Neural cell (in vitro differentiated cells): ENCODE measurements at regions not wholly inside any gene's neighbourhood (a gene's known extent, or its start where the extent isn't known, plus 50 kb on each side); places are given as distances from the start of the nearest gene placed in this dataset.

Experiments used
- H2AFZ ChIP-seq: fragments of 200-600, 300-800 bp; sonication (generic), shearing (Covaris generic); 2 replicates; pipeline ENCODE4 v1.6.0; 2014; ENCODE audit warnings: low read depth, mild to moderate bottlenecking, antibody characterized with exemption, low read length, moderate library complexity
- H3F3A ChIP-seq: fragments of 200-600 bp; shearing (Covaris generic); 2 replicates; pipeline ENCODE4 v1.6.1; 2016; ENCODE audit warnings: mild to moderate bottlenecking, moderate library complexity, mixed read lengths, antibody characterized with exemption, low read length; ENCODE audit not compliant: insufficient read depth, poor library complexity, severe bottlenecking
- H3K27ac ChIP-seq: fragments of 200-600, 300-800 bp; sonication (generic), shearing (Covaris generic); 2 replicates; pipeline ENCODE4 v1.5.1; 2014; ENCODE audit warnings: mild to moderate bottlenecking, low read length, moderate library complexity
- H3K27me3 ChIP-seq: fragments of 300-800, 200-600 bp; sonication (generic), shearing (Covaris generic); 2 replicates; pipeline ENCODE4 v1.6.0; 2014; ENCODE audit warnings: mild to moderate bottlenecking, low read depth, low read length, moderate library complexity; ENCODE audit not compliant: insufficient read depth
- H3K36me3 ChIP-seq: fragments of 300-800, 200-600 bp; sonication (generic), shearing (Covaris generic); 2 replicates; pipeline ENCODE4 v1.5.1; 2014; ENCODE audit warnings: mild to moderate bottlenecking, antibody characterized with exemption, low read length, moderate library complexity; ENCODE audit not compliant: insufficient read depth
- H3K4me2 ChIP-seq: fragments of 300-800, 200-600 bp; sonication (generic), shearing (Covaris generic); 2 replicates; pipeline ENCODE4 v1.6.0; 2014; ENCODE audit warnings: mild to moderate bottlenecking, low read length
- H3K4me3 ChIP-seq: fragments of 300-800, 200-600 bp; sonication (generic), shearing (Covaris generic); 2 replicates; pipeline ENCODE4 v1.5.1; 2014; ENCODE audit warnings: mild to moderate bottlenecking, low read length, moderate library complexity
- H3K79me2 ChIP-seq: fragments of 200-600 bp; shearing (Covaris generic); replicated peaks from 2 replicates; pipeline ENCODE4 v1.6.0; 2014; ENCODE audit warnings: mild to moderate bottlenecking, low read length, moderate library complexity; ENCODE audit not compliant: insufficient read depth
- H3K9ac ChIP-seq: fragments of 300-800, 200-600 bp; sonication (generic), shearing (Covaris generic); 2 replicates; pipeline ENCODE4 v1.6.1; 2016; ENCODE audit warnings: mild to moderate bottlenecking, low read length, mixed read lengths
- H3K9me2 ChIP-seq: fragments of 200-600 bp; shearing (Covaris generic); 2 replicates; pipeline ENCODE4 v1.6.1; 2016; ENCODE audit warnings: mild to moderate bottlenecking, low read length, mixed read lengths; ENCODE audit not compliant: insufficient read depth
- H3K9me3 ChIP-seq: fragments of 200-600, 300-800 bp; sonication (generic), shearing (Covaris generic); 2 replicates; pipeline ENCODE4 v1.6.1; 2016; ENCODE audit warnings: mild to moderate bottlenecking, mixed run types, low read length, moderate library complexity, mixed read lengths
- H4K20me1 ChIP-seq: fragments of 200-600 bp; shearing (Covaris generic); 2 replicates; pipeline ENCODE4 v1.6.1; 2016; ENCODE audit warnings: mild to moderate bottlenecking, mixed run types; ENCODE audit not compliant: insufficient read depth
- EP300 ChIP-seq: fragments of 450-650 bp; conservative IDR thresholded peaks from 2 replicates; pipeline ENCODE4 v1.6.1; 2014; ENCODE audit warnings: antibody characterized with exemption, mild to moderate bottlenecking, moderate library complexity; ENCODE audit not compliant: poor library complexity, severe bottlenecking
- EZH2 ChIP-seq: fragments of 200-600, 300-800 bp; shearing (Covaris generic), sonication (generic); IDR thresholded peaks from 2 replicates; pipeline ENCODE4 v1.6.1; 2014; ENCODE audit warnings: antibody characterized with exemption, low read length, borderline replicate concordance, mild to moderate bottlenecking; ENCODE audit not compliant: insufficient read depth, poor library complexity, severe bottlenecking
- MXI1 ChIP-seq: fragments of 450-650 bp; conservative IDR thresholded peaks from 2 replicates; pipeline ENCODE4 v1.6.1; 2014; ENCODE audit warnings: antibody characterized with exemption, mild to moderate bottlenecking; ENCODE audit not compliant: poor library complexity, severe bottlenecking
- POLR2AphosphoS5 ChIP-seq: IDR thresholded peaks from 2 replicates; pipeline ENCODE4 v1.6.1; 2012
- RAD21 ChIP-seq: fragments of 450-650 bp; conservative IDR thresholded peaks from 2 replicates; pipeline ENCODE4 v1.6.1; 2014; ENCODE audit warnings: antibody characterized with exemption, mild to moderate bottlenecking, moderate library complexity
- SMC3 ChIP-seq: fragments of 450-650 bp; conservative IDR thresholded peaks from 2 replicates; pipeline ENCODE4 v1.6.1; 2014; ENCODE audit warnings: antibody characterized with exemption, mild to moderate bottlenecking, moderate library complexity; ENCODE audit not compliant: poor library complexity
- TAF1 ChIP-seq: IDR thresholded peaks from 2 replicates; pipeline ENCODE4 v1.6.1; 2012; ENCODE audit warnings: low read depth
- TF ChIP-seq, protein P1 (sequence below): IDR thresholded peaks from 2 replicates; pipeline ENCODE4 v1.6.1; 2012; ENCODE audit warnings: borderline replicate concordance
- TF ChIP-seq, protein P2 (sequence below): fragments of 450-650 bp; IDR thresholded peaks from 2 replicates; pipeline ENCODE4 v1.5.1; 2014; ENCODE audit warnings: antibody characterized with exemption, mild to moderate bottlenecking, moderate library complexity; ENCODE audit not compliant: poor library complexity, severe bottlenecking

DNA sequence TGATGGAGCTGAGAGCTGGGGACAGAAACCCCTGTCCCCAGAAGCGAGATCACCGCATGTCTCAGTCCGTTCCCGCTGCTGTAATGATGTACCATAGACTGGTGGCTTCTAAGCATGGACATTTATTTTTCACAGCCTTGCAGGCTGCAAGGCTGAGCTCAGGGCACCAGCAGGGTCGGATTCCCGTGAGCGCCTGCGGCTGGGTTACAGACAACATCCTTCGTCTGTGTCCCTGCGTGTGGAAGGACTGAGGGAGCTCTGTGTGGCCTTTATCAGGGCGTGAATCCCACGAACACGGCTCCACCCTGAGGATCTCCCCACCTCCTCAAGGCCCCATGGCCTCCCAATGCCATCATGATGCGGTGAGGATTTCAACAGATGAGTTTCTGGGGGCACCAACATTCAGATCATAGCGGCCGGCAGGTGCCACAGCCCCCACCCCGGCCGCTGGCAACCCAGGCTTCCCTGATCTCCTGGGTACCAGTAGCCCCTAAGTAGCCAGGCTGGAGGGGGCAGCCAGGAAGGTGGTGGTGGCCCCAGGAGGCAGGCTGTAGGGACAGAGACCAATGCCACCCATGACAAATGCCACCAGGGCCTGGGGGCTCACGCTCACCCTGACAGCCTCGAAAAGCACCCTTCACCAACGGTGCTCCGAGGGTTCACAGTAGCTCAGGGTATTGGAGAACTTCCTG lies 104.4 kb downstream of the CRYAA start:
- Histone ChIP-seq H3K36me3 (no peaks in the 10 kb centered on the region), H3F3A (no peaks in the 10 kb centered on the region), H3K27me3 (no peaks in the 10 kb centered on the region), H3K9me2 (no peaks in the 10 kb centered on the region), H4K20me1 (no peaks in the 10 kb centered on the region), H3K9ac (no peak overlapping the region), H3K27ac (no peak overlapping the region), H3K4me2 (no peak overlapping the region), H2AFZ (no peak overlapping the region), H3K9me3 (no peaks in the 10 kb centered on the region), H3K4me3 (no peak overlapping the region), H3K79me2 (no peaks in the 10 kb centered on the region)
- TF ChIP-seq, protein P1, sequence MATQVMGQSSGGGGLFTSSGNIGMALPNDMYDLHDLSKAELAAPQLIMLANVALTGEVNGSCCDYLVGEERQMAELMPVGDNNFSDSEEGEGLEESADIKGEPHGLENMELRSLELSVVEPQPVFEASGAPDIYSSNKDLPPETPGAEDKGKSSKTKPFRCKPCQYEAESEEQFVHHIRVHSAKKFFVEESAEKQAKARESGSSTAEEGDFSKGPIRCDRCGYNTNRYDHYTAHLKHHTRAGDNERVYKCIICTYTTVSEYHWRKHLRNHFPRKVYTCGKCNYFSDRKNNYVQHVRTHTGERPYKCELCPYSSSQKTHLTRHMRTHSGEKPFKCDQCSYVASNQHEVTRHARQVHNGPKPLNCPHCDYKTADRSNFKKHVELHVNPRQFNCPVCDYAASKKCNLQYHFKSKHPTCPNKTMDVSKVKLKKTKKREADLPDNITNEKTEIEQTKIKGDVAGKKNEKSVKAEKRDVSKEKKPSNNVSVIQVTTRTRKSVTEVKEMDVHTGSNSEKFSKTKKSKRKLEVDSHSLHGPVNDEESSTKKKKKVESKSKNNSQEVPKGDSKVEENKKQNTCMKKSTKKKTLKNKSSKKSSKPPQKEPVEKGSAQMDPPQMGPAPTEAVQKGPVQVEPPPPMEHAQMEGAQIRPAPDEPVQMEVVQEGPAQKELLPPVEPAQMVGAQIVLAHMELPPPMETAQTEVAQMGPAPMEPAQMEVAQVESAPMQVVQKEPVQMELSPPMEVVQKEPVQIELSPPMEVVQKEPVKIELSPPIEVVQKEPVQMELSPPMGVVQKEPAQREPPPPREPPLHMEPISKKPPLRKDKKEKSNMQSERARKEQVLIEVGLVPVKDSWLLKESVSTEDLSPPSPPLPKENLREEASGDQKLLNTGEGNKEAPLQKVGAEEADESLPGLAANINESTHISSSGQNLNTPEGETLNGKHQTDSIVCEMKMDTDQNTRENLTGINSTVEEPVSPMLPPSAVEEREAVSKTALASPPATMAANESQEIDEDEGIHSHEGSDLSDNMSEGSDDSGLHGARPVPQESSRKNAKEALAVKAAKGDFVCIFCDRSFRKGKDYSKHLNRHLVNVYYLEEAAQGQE, result no peak
- TF ChIP-seq EZH2 (no peak), MXI1 (no peak), POLR2AphosphoS5 (no peak)
- TF ChIP-seq, protein P2, sequence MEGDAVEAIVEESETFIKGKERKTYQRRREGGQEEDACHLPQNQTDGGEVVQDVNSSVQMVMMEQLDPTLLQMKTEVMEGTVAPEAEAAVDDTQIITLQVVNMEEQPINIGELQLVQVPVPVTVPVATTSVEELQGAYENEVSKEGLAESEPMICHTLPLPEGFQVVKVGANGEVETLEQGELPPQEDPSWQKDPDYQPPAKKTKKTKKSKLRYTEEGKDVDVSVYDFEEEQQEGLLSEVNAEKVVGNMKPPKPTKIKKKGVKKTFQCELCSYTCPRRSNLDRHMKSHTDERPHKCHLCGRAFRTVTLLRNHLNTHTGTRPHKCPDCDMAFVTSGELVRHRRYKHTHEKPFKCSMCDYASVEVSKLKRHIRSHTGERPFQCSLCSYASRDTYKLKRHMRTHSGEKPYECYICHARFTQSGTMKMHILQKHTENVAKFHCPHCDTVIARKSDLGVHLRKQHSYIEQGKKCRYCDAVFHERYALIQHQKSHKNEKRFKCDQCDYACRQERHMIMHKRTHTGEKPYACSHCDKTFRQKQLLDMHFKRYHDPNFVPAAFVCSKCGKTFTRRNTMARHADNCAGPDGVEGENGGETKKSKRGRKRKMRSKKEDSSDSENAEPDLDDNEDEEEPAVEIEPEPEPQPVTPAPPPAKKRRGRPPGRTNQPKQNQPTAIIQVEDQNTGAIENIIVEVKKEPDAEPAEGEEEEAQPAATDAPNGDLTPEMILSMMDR, result no peak

DNA sequence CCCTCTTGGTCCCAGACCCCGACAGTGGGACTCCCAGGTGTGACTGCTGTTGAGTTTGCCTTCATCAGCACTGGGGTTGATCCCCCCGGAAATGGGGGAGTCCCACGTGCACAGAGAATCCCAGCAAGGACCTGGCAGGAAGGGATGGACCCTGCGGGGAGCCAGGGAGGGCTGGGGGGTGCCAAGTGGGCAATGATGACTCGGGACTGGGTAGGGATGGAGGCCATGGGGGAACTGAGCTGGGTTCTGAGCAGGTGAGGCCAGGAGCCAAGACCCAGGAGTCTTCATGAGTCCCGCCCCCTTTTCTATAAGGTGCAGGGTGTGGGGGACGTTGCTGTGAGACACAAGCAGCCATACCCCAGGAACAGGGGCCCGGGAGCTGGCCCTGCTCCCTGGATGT lies 103.8 kb downstream of the CRYAA start:
- Histone ChIP-seq H4K20me1 (no peaks in the 10 kb centered on the region), H3K9ac (no peak overlapping the region), H3F3A (no peaks in the 10 kb centered on the region), H3K4me2 (no peak overlapping the region), H3K27ac (no peak overlapping the region), H3K79me2 (no peaks in the 10 kb centered on the region), H3K9me3 (no peaks in the 10 kb centered on the region), H3K36me3 (no peaks in the 10 kb centered on the region), H3K4me3 (no peak overlapping the region), H2AFZ (no peak overlapping the region), H3K27me3 (no peaks in the 10 kb centered on the region), H3K9me2 (no peaks in the 10 kb centered on the region)
- TF ChIP-seq EZH2 (no peak), TAF1 (no peak), EP300 (no peak), RAD21 (no peak), POLR2AphosphoS5 (no peak), MXI1 (no peak), SMC3 (no peak)
- TF ChIP-seq, protein P1, result no peak
- TF ChIP-seq, protein P2, result no peak
